Prostate gland (tissue), 2 donors: ENCODE measurements at regions not wholly inside any gene's neighbourhood (a gene's known extent, or its start where the extent isn't known, plus 50 kb on each side); places are given as distances from the start of the nearest gene placed in this dataset.

Experiments
- CTCF ChIP-seq, 4 experiments: fragments of 200-600 bp in 2 of 4; fragments of 450-650 bp in 2 of 4; sonication (generic) in 2 of 4; IDR thresholded peaks; 1 replicate in 3 of 4; 2 replicates in 1 of 4; pipeline ENCODE4 v1.5.1; 2016 to 2019; ENCODE audit warnings: antibody characterized with exemption in 4 of 4, mild to moderate bottlenecking in 2 of 4, moderate library complexity in 2 of 4
- POLR2A ChIP-seq: fragments of 450-650 bp; IDR thresholded peaks from one replicate; pipeline ENCODE4 v1.6.1; 2016; ENCODE audit warnings: antibody characterized with exemption, mild to moderate bottlenecking
- POLR2AphosphoS5 ChIP-seq: sonication (generic); formaldehyde crosslinking; IDR thresholded peaks from one replicate; pipeline ENCODE4 v1.6.1; 2017; ENCODE audit warnings: antibody characterized with exemption

- TF ChIP-seq CTCF (IDR thresholded peaks at IDR 0.05), result no peak
- TF ChIP-seq POLR2AphosphoS5, result no peak
- TF ChIP-seq POLR2A, result no peak
These were observed 406.9 kb downstream of the TMEM121 start for GRCh38 chr14:105933238-105933637.
